CD14-positive monocyte (primary cell): ENCODE measurements at regions not wholly inside any gene's neighbourhood (a gene's known extent, or its start where the extent isn't known, plus 50 kb on each side); places are given as distances from the start of the nearest gene placed in this dataset.

Source experiments
- DNase-seq, 3 donors: peaks; one replicate each; pipeline ENCODE4 v3.0.0-alpha.2; 2011 to 2022
- H2AFZ ChIP-seq: 2 replicates; pipeline ENCODE4 v1.6.0; 2012; ENCODE audit warnings: mild to moderate bottlenecking, low read depth, low read length, inconsistent platforms; ENCODE audit not compliant: insufficient read depth, poor library complexity, severe bottlenecking
- H3K27ac ChIP-seq, 2 donors: 1 replicate in 1 of 2; 2 replicates in 1 of 2; pipeline ENCODE4 v1.5.1; 2012 to 2013; ENCODE audit warnings: low read length in 2 of 2, control low read depth in 1 of 2, inconsistent platforms in 1 of 2, low read depth in 1 of 2, mild to moderate bottlenecking in 1 of 2
- H3K27me3 ChIP-seq, 2 donors: one replicate each; pipeline versions ENCODE4 v1.6.0 to v1.6.1; 2011 to 2013; ENCODE audit warnings: low read length in 2 of 2; ENCODE audit not compliant: control insufficient read depth in 2 of 2, insufficient read depth in 2 of 2
- H3K36me3 ChIP-seq, 2 donors: replicated peaks in 1 of 2; 1 replicate in 1 of 2; 2 replicates in 1 of 2; pipeline versions ENCODE4 v1.5.1 to v1.6.1; 2012 to 2013; ENCODE audit warnings: low read length in 2 of 2, control low read depth in 1 of 2, inconsistent platforms in 1 of 2, mild to moderate bottlenecking in 1 of 2; ENCODE audit not compliant: insufficient read depth in 2 of 2, control insufficient read depth in 1 of 2
- H3K4me1 ChIP-seq, 2 donors: 1 replicate in 1 of 2; 2 replicates in 1 of 2; pipeline versions ENCODE4 v1.5.1 to v1.6.1; 2012 to 2013; ENCODE audit warnings: low read length in 2 of 2, control low read depth in 1 of 2, inconsistent platforms in 1 of 2, mild to moderate bottlenecking in 1 of 2, moderate library complexity in 1 of 2; ENCODE audit not compliant: insufficient read depth in 2 of 2, control insufficient read depth in 1 of 2
- H3K4me2 ChIP-seq: replicated peaks from 2 replicates; pipeline ENCODE3; 2012; ENCODE audit warnings: low read length, moderate library complexity, mild to moderate bottlenecking; ENCODE audit not compliant: poor library complexity, severe bottlenecking; ENCODE audit errors: extremely low read depth
- H3K4me3 ChIP-seq, 3 experiments: fragments of 200-600 bp in 1 of 3; sonication (generic) in 1 of 3; replicated peaks in 1 of 3; 1 replicate in 2 of 3; 2 replicates in 1 of 3; pipeline ENCODE4 v1.5.1; 2011 to 2013; ENCODE audit warnings: low read length in 3 of 3, mild to moderate bottlenecking in 3 of 3, control low read depth in 2 of 3, low read depth in 2 of 3, inconsistent platforms in 1 of 3, moderate library complexity in 1 of 3
- H3K79me2 ChIP-seq: 2 replicates; pipeline ENCODE4 v1.6.0; 2012; ENCODE audit warnings: mild to moderate bottlenecking, control low read depth, inconsistent platforms, low read length, moderate library complexity; ENCODE audit not compliant: insufficient read depth
- H3K9ac ChIP-seq: 2 replicates; pipeline ENCODE4 v1.6.0; 2017; ENCODE audit warnings: low read length, mild to moderate bottlenecking; ENCODE audit not compliant: insufficient read depth, poor library complexity, severe bottlenecking
- H3K9me3 ChIP-seq, 2 donors: replicated peaks in 1 of 2; 1 replicate in 1 of 2; 2 replicates in 1 of 2; pipeline versions ENCODE4 v1.5.1 to v1.6.1; 2012 to 2013; ENCODE audit warnings: low read length in 2 of 2, control low read depth in 1 of 2; ENCODE audit not compliant: control insufficient read depth in 1 of 2, insufficient read depth in 1 of 2
- H4K20me1 ChIP-seq: 2 replicates; pipeline ENCODE4 v1.6.0; 2012; ENCODE audit warnings: mild to moderate bottlenecking, low read length, control low read depth, moderate library complexity; ENCODE audit not compliant: insufficient read depth
- H3K27ac Mint-ChIP-seq, 7 donors: one replicate each; pipeline ENCODE4 v1.8.0; 2020; ENCODE audit warnings: mild to moderate bottlenecking in 7 of 7, mixed read lengths in 7 of 7, moderate library complexity in 6 of 7, inconsistent platforms in 2 of 7
- H3K27me3 Mint-ChIP-seq, 3 donors: one replicate each; pipeline ENCODE4 v1.8.0; 2021 to 2022; ENCODE audit warnings: low read depth in 3 of 3, mild to moderate bottlenecking in 3 of 3, mixed read lengths in 3 of 3, moderate library complexity in 3 of 3, inconsistent platforms in 1 of 3
- H3K36me3 Mint-ChIP-seq, 2 donors: one replicate each; pipeline ENCODE4 v1.8.0; 2020; ENCODE audit warnings: mixed read lengths in 2 of 2, inconsistent platforms in 1 of 2, mild to moderate bottlenecking in 1 of 2
- H3K4me1 Mint-ChIP-seq: one replicate; pipeline ENCODE4 v1.8.0; 2020; ENCODE audit warnings: mild to moderate bottlenecking, mixed read lengths
- H3K4me3 Mint-ChIP-seq, 2 donors: one replicate each; pipeline ENCODE4 v1.8.0; 2020; ENCODE audit warnings: mild to moderate bottlenecking in 2 of 2, mixed read lengths in 2 of 2, moderate library complexity in 1 of 2
- H3K9me3 Mint-ChIP-seq, 7 donors: one replicate each; pipeline ENCODE4 v1.8.0; 2020 to 2022; ENCODE audit warnings: mixed read lengths in 7 of 7, mild to moderate bottlenecking in 6 of 7, moderate library complexity in 6 of 7, inconsistent platforms in 2 of 7
- CTCF ChIP-seq: fragments of 200-600 bp; IDR thresholded peaks from one replicate; pipeline ENCODE4 v1.8.0; 2022; ENCODE audit warnings: antibody characterized with exemption, mild to moderate bottlenecking
- WGBS: methylation state at CpG from one replicate; pipeline ENCODE4 v1.1.5; 2013; ENCODE audit warnings: missing lambda C conversion rate; ENCODE audit not compliant: insufficient coverage; 5-methylcytosine and 5-hydroxymethylcytosine counted together
- intact Hi-C, 2 donors: fragments of 100-400 bp; cut with micrococcal nuclease; formaldehyde crosslinking; loops; one replicate each; pipeline versions ENCODE4 v1.15.0 to v1.15.1; 2023

GRCh38 chr16:17804857-17805256, 334.1 kb upstream of the XYLT1 start:
- no peak overlapping the region for H2AFZ ChIP-seq
- no peaks in the 10 kb centered on the region for H3K4me1 ChIP-seq
- H3K27ac Mint-ChIP-seq: no peak overlapping the region
- 97% methylated on average over 6 of the region's 8 CpGs for WGBS
- peaks cover 0 to 6% (median 1%) of the 10 kb centered on the region in 3 donors for H3K27me3 Mint-ChIP-seq
- no peaks in the 10 kb centered on the region for H3K9me3 ChIP-seq
- no peak overlapping the region for H3K4me2 ChIP-seq
- peaks cover 0 to 7% (median 0%) of the 10 kb centered on the region in 7 donors for H3K9me3 Mint-ChIP-seq
- no peaks in the 10 kb centered on the region for H3K27me3 ChIP-seq
- no peaks in the 10 kb centered on the region for H4K20me1 ChIP-seq
- no peak overlapping the region for H3K9ac ChIP-seq
- no peaks in the 10 kb centered on the region for H3K79me2 ChIP-seq
- H3K4me1 Mint-ChIP-seq: no peaks in the 10 kb centered on the region
- no peak for DNase-seq
- H3K36me3 ChIP-seq: no peaks in the 10 kb centered on the region
- intact Hi-C loops: no loop called here
- no peak overlapping the region for H3K4me3 ChIP-seq
- no peak overlapping the region for H3K27ac ChIP-seq
- TF ChIP-seq CTCF: no peak
- no peaks in the 10 kb centered on the region for H3K36me3 Mint-ChIP-seq
- no peak overlapping the region for H3K4me3 Mint-ChIP-seq

GRCh38 chr16:17803625-17804410, 333.1 kb upstream of the XYLT1 start:
- H3K9me3 ChIP-seq: peaks cover 0 to 2% of the 10 kb centered on the region in 2 donors
- intact Hi-C loops: no loop called here
- H3K36me3 ChIP-seq: no peaks in the 10 kb centered on the region
- H3K27me3 ChIP-seq: no peaks in the 10 kb centered on the region
- Mint-ChIP-seq H3K27me3 (peaks cover 0 to 6% (median 1%) of the 10 kb centered on the region in 3 donors), H3K4me1 (no peaks in the 10 kb centered on the region), H3K36me3 (no peaks in the 10 kb centered on the region), H3K9me3 (peaks cover 0 to 7% (median 0%) of the 10 kb centered on the region in 7 donors), H3K4me3 (no peak overlapping the region), H3K27ac (no peak overlapping the region)
- H3K4me3 ChIP-seq: no peak overlapping the region
- H2AFZ ChIP-seq: no peak overlapping the region
- no peaks in the 10 kb centered on the region for H3K4me1 ChIP-seq
- H3K79me2 ChIP-seq: no peaks in the 10 kb centered on the region
- no peaks in the 10 kb centered on the region for H4K20me1 ChIP-seq
- no peak overlapping the region for H3K27ac ChIP-seq
- DNase-seq: no peak
- TF ChIP-seq CTCF: no peak
- no peak overlapping the region for H3K4me2 ChIP-seq
- no peak overlapping the region for H3K9ac ChIP-seq
- WGBS: 65% methylated on average over 4 of the region's 5 CpGs
